T-helper 2 cell (primary cell): ENCODE measurements at regions not wholly inside any gene's neighbourhood (a gene's known extent, or its start where the extent isn't known, plus 50 kb on each side); places are given as distances from the start of the nearest gene placed in this dataset.

Source experiments
- DNase-seq, 5 experiments: peaks; one replicate each; pipeline versions ENCODE4 v3.0.0 to v3.0.0-alpha.2; 2012 to 2022

GRCh38 chr1:218526198-218526580, 181.1 kb downstream of the TGFB2 start:
- no peak for DNase-seq

- no peak for DNase-seq
These were observed 182.6 kb downstream of the TGFB2 start for GRCh38 chr1:218527737-218528136.

- DNase-seq: no peak
These were observed 184.6 kb downstream of the TGFB2 start for GRCh38 chr1:218529646-218530300.

- DNase-seq: no peak
These were observed 186.8 kb downstream of the TGFB2 start for GRCh38 chr1:218531936-218532335.

- no peak for DNase-seq
These were observed 191.3 kb downstream of the TGFB2 start for GRCh38 chr1:218536296-218536986.

GRCh38 chr1:218537122-218537913, 192.2 kb downstream of the TGFB2 start:
- no peak for DNase-seq

- DNase-seq: no peak
These were observed 193.2 kb downstream of the TGFB2 start for GRCh38 chr1:218538341-218538740.

- no peak for DNase-seq
These were observed 201.2 kb downstream of the TGFB2 start for GRCh38 chr1:218546314-218546713.

GRCh38 chr1:218547957-218548730, 203.0 kb downstream of the TGFB2 start:
- no peak for DNase-seq

GRCh38 chr1:218548764-218549163, 203.6 kb downstream of the TGFB2 start:
- DNase-seq: no peak

GRCh38 chr1:218553197-218553596, 208.1 kb downstream of the TGFB2 start:
- no peak for DNase-seq

GRCh38 chr1:218556016-218556415, 210.9 kb downstream of the TGFB2 start:
- no peak for DNase-seq

GRCh38 chr1:218557731-218558130, 212.6 kb downstream of the TGFB2 start:
- no peak for DNase-seq

- no peak for DNase-seq
These were observed 213.2 kb downstream of the TGFB2 start for GRCh38 chr1:218558271-218558810.

GRCh38 chr1:218565377-218565776, 220.2 kb downstream of the TGFB2 start:
- DNase-seq: no peak

- DNase-seq: no peak
These were observed 223.9 kb downstream of the TGFB2 start for GRCh38 chr1:218568962-218569550.

- no peak for DNase-seq
These were observed 225.3 kb downstream of the TGFB2 start for GRCh38 chr1:218570456-218570855.

GRCh38 chr1:218571491-218571890, 226.4 kb downstream of the TGFB2 start:
- no peak for DNase-seq

- DNase-seq: no peak
These were observed 226.9 kb downstream of the TGFB2 start for GRCh38 chr1:218572050-218572449.

GRCh38 chr1:218573925-218574324, 228.8 kb downstream of the TGFB2 start:
- DNase-seq: no peak

- DNase-seq: no peak
These were observed 229.9 kb downstream of the TGFB2 start for GRCh38 chr1:218575079-218575478.

GRCh38 chr1:218575856-218576255, 230.7 kb downstream of the TGFB2 start:
- DNase-seq: no peak
